ENCODE measurements at regions not wholly inside any gene's neighbourhood (a gene's known extent, or its start where the extent isn't known, plus 50 kb on each side); places are given as distances from the start of the nearest gene placed in this dataset.
"Not testable (repeated sequence)": the region's sequence is repeated elsewhere in the genome, so short reads cannot be mapped to it uniquely, and the experiment has no call there.

DNA sequence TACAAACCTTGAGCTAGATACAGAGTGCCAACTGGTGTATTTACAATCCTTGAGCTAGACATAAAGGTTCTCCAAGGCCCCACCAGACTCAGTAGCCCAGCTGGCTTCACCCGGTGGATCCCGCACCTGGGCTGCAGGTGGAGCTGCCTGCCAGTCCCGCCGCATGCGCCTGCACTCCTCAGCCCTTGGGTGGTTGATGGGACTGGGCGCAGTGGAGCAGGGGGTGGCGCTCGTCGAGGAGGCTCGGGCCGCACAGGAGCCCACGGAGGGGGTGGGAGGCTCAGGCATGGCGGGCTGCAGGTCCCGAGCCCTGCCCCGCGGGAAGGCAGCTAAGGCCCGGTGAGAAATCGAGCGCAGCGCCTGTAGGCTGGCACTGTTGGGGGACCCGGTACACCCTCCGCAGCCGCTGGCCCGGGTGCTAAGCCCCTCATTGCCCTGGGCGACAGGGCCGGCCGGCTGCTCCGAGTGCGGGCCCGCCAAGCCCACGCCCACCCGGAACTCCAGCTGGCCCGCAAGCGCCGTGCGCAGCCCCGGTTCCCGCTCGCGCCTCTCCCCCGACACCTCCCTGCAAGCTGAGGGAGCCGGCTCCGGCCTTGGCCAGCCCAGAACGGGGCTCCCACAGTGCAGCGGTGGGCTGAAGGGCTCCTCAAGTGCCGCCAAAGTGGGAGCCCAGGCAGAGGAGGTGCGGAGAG lies 116.5 kb upstream of the NEIL3 start:
- DNase-seq, result not testable (repeated sequence)

DNA sequence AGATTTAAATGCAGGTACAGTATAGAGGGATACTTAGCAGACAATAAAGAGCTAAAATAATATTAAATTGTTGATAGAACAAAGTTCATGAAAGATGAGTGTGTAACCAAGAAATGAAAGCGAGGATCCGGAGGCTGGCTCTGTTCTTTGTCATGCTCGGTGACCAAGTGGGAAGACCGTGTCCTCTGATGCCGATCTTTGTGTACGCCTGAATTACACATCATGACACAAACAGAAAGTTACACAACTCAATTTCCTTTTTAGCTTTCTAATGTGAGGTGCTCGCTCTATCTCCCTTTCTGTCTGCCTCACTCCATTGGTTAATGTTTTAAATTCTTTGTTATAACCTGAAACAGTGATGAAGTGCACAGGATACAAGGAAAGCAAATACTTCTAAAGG lies 114.8 kb upstream of the NEIL3 start:
- DNase-seq, result no peak

DNA sequence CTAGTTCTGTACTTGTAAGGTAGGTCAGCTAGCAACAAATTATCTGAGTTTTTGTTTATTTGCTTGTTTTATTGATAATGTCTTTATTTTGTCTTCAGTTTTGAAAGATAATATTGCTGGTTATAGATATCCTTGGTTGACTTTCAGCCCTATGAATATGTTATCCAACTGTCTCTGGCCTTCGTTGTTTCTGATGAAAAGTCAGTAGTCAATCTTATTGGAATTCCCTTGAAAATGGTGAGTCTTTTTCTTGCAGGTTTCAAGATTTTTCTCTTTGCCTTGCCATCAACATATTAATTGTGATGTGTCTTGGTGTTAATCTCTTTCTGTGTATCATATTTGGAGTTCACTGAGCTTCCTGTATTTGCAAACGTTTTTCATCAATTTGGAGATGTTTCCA lies 113.1 kb upstream of the NEIL3 start:
- no peak for DNase-seq

DNA sequence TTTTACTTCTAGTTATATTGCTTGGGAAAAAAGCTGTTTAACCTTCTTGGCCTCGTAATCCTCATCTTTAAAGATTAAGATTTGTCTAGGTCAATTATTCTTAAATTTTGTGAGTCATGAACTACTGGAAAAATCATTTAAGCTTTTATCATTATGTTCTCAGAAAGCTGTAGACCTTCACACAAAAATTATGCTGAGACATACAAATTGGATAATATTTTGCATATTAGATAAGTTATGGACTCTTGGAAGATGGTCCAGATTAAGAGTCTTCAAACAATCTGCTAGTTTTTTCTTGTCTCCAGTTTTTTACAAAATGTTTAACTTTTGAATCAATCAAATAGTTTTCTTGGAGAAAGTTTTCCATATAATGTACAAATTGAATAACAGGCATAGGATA lies 108.1 kb upstream of the NEIL3 start:
- DNase-seq, result no peak

DNA sequence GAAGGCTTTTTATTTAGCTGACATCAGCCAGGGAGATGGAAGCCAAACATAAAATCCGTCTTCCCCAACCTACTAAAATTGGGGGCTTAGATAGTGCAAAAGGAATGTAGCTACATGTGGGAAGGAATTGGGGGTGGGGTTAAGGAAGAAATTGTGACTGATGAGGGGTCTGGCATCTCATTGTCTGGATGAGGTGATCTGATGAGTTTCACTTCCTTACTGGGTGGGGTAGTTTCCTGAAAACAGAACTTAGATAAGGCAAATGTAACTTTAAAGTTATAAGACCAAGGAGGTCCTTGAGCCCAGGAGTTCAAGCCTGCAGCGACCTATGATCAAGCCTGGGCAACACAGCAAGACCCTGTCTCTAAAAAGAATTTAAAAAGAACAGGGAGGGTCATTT lies 105.5 kb upstream of the NEIL3 start:
- DNase-seq, result no peak

DNA sequence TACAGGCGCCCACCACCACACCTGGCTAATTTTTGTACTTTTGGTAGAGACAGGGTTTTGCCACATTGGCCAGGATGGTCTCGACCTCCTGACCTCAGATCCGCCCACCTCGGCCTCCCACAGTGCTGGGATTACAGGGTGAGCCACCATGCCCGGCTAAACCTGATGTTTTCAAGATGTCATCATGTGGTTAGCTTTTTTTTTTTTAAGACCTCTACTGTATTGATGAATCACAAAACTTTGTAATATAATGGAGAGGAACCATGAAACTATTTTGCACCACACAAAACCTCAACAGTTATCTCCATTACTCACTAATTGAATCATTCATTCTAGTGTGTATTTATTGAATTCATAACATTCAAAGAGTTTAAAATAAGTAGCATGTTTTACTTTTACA lies 94.7 kb upstream of the NEIL3 start:
- DNase-seq, result no peak

DNA sequence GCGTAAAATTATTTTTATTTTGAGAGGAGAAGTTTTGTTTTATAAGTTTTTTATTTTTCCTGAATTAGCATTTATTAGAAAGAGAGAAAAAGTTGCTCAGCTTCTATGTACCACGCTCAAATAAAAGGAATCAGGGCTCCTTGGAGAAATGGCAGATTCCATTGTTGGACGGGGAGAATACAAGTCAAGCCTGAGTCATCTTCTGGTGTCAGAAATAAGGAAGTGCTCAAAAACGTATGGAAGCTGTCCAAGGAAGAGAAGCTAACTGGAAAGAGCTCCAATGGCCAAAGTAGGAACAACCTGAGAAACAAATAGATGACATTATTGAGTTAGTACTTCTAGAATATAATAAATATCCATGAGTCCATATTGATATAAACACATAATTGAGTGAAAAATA lies 89.3 kb upstream of the NEIL3 start:
- no peak for DNase-seq

DNA sequence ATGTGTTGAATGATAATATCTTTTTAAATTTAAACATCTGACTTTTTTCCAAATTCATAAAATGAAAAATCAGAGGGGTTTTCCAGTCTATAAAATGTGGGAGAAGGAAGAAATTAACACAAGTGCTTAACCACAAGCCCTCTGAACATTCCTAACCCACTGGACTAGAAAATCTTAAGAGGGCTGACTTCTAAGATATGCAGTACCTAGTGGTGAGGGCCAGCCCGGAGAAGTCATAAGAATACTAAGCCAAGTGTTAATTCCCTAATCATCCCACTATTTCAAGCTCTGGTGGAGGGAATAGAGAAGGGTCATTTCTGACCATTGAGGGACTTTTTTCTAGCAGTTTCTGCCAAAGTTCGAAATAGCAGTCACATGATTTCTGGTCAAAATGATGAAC lies 86.9 kb upstream of the NEIL3 start:
- DNase-seq, result no peak

DNA sequence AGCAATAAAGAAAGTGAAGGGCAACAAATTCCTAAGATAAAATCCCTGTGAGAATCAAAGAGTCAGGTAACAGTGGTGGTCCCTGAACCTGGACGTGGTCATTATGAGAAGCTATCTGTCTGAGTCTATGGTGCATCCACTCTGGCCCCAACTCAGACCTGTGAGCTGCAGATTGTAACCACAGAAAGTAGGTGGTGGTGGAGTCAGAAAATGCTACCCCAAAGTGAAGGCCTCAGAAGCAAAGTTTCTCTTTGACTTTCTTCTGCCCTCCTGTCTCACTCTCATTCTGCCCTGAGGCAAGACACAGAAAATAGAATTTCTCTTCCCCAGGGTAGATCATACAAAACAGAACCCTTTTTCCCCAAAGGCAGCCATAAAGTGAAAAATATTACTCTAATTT lies 84.1 kb upstream of the NEIL3 start:
- no peak for DNase-seq

DNA sequence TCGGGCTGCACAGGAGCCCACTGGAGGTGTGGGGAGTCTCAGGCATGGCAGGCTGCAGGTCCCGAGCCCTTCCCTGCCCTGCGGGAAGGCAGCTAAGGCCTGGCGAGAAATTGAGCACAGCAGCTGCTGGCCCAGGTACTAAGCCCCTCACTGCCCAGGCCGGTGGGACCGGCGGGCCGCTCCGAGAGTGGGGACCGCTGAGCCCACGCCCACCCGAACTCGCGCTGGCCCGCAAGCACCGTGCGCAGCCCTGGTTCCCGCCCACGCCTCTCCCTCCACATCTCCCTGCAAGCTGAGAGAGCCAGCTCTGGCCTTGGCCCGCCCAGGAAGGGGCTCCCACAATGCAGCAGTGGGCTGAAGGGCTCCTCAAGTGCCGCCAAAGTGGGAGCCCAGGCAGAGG lies 82.0 kb upstream of the NEIL3 start:
- DNase-seq, result no peak

DNA sequence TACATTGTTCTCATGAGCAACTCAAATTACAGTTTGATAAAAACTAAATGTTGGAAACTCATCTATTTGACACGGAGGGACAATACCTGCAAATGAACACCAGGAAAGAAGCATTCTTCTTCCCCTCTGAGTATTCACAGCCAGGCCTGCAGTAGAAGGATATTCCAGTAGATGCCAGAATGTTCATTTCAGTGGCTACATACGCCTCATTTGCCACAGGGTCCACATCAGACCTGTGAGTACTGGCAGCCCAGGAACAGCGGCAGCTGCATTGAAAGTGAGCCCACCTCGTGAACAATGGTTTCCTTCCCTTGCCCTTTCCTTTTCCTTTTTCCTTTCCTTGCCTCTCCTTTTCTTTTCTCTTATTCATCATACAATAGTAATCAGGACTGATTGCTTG lies 81.1 kb upstream of the NEIL3 start:
- peak; percentile 17 for DNase-seq

DNA sequence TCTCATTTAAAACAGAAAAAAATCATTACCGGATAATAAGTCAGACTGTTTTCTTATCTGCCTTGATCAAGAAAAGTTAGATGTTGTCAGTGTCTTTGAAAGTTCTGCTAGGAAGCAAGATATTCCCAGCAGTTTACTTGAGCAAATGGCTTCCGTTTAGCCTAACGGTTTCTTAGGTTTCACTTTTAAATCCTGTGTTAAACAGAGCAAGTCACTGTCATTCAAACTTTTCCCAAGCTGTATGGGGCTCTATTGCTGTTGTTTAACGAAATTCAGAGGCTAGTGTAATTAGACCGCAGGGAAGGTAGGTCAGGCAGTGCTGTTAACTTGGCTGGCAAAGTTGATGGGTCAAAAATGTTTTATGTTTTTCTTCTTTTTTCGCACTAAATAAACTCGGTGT lies 80.3 kb upstream of the NEIL3 start:
- DNase-seq, result no peak

DNA sequence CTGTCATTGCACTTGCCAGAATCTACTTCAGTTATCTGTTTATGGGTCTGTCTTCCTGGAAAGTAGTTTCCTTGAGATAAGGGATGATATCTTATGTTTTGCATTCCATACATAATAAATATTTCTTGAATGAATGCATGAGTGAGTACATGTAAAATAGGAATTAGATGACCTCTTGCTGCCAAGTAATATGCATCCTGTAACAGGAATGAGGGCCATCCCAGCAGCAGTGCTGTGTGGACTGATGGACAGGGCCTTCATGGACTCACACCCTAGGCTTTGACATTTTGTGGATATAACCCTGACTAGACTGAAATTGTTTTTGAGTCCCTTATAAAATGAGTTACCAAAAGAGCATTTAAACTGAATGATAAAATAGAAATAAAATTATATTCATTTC lies 77.2 kb upstream of the NEIL3 start:
- DNase-seq, result no peak

DNA sequence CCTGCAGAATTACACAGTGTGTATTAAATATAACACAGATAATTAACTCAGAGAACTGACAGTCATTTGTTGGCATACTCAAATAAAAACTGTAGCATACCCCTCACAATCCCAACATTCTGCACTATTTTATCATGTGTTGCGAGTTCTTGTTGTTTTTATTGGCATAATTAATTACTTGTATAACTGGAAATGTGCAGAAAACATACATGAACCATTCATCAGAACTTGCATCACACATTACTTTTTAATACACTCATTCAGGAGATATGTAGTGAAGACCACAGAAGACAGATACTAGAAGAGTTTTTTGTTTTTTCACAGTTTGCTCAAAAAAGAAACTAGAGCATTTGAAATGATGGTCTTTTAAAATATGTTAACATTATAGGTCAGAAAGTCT lies 74.6 kb upstream of the NEIL3 start:
- DNase-seq, result no peak

DNA sequence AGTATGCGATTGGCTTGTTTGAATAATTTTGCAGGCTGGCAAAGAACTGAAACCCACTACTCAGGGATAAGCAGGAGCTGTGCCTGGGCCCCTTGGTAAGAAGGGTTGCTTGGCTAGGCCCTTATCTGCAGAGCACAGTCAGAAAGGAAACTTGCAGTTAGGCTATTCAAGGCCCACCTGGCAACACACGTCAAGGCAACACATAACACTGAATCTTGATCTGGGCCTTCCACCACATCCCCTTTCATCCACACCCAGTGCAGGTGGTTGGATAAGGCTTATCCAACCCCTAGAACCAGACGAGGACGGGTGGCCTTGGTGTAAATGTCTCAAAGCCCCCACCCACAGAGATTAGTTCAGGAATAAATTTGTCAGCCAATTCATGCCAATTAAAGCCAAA lies 72.8 kb upstream of the NEIL3 start:
- DNase-seq, result no peak

DNA sequence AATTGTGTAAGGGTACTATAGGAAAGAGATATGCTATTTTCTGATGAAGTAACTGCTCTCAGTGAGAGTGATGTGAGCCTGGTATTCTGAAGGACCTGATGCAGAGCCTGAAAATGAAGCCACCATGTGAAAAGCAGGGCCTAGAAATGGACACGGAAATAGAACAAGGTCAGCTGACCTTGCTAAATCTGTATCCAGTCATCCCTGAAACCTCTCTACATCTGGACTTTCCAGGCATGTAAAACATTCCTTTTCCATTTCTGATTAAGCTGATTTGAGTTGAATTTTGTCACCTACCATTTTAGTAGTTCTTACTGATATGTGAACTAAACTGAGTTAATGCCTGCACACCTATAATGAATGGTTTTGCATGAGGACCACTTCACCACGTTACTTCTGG lies 72.4 kb upstream of the NEIL3 start:
- no peak for DNase-seq

DNA sequence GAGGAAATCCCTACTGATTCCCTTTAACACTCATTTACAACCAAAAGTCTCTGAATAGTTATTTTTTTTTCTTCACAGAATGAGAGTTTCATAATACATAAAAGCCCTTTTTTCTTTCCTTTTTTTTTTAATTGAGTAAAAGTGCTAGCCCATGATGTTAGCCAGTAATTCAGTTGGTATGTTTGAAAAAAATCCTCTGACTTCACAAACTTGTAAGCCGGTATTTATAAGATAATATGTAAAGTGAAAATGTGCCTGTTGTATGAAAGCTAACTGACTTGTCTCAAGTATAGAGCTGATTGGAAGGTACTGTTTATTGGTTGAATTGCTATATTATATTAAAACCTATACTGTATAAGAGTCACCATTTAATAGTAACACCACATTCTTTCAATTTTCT lies 70.2 kb upstream of the NEIL3 start:
- DNase-seq, result no peak

DNA sequence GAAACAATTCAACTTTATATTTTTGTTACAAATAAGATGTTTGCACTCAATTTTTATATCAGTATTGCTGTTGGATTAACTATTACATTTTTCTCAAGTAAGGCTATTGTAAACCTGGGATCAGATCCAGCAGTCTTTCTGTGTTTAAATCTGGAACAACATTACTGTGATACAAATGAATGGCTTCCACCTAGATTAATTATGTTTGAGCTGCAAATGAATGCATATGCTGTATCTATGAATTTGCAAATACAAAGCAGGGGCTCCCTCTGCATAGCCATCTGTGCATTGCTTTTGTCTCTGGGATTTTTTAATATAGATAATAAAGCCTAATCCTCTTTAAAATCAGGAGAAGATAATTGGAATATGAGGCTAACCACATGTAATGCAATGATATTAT lies 69.8 kb upstream of the NEIL3 start:
- DNase-seq, result no peak

DNA sequence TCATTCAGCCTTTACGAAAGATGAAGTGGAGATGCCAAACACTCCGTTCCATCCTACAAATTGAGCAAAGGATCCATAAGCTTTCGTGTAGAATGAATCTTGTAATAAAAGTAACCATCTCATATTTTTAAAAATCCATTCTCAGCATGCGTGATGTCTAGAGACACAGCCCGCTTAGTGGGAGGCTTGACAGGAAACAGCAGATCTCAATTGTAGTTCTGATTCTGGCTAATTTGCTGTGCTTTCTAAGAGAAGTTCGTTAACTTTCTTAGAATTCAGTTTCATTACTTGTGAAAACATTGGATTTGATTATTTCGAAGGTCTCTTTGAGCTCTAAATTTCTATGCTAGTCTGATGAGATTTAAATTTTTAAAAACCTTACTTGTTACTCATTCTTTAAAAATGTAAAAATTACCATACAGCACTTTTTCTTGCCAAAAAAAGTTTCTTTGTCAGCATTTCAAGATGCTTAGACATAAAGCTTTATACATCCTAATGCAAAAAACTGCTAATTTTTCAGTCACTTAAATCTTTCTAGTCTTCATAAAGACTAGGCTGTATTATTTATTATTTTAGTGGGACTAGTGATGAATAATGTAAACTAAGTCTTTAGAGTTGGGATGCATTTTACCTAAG lies 66.9 kb upstream of the NEIL3 start:
- DNase-seq, result no peak

DNA sequence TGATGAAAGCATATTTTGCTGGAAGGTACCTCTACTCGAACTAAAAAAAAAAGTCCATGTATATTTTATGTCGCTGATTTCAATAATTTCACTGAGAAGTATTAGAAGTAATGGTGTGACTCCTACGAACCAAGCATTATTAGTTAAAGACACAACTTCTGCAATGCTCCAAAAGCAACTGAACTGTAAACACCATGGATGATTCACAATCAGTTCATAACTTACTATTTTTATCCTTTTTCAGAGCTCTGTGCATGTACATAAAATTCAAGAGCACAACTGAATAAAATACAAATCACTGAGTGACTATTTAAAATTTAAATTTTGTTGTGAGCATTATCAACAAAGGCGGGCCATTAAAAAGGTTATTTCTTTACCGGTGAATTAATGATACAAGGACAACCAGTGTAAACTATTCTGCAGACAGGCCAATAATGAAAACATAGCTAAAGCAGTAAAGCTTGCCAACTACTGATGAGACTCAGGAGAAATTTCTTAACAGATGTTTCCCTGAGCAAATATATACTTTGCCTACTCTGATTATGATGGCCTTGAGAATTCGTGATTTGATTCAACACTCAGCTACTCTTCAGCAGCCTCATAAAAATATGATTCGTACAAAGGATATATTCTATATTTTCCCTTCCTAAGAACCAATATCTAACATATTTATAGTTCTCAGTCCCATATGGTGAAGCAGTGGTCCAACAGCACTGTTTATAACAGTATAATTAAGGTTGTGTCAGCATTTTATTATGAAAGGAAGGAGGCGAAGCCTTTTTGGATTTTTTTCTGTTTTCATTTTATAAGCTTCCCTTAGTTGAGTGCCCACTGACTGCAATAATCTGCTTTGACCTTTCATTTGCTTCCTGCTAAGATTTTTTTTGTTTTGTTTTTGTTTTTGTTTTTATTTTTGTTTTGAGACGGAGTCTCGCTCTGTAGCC lies 62.8 kb upstream of the NEIL3 start:
- DNase-seq, result no peak

DNA sequence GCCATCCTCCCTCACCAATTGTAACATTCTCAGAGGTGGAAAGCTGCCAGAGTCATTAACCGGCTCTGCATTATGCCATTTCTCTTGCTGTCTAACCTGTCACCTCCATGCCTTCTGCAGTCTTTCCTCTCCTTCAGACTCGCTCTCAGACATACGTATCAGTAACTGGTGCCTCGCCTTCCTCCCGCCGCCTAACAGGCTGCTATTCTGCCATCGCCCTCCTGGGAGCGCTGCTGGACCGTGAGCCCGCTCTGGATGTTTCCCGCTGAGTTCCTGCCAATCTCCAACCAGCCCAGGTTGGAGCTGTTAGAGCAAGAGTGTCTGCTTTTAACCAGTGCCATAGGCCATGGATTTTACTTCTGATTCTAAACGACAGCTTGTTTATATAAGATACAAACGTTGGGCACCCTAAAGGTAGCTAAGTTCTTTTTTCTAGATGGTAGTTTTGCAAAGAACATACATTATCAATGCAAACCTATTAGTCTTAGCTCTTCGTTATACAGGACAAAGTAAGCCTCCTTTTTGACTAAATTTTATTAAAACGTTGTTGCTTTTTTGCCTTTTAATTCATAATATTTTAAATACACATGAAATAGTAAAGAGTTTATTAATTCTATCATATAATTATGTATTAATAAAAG lies 59.5 kb upstream of the NEIL3 start:
- DNase-seq, result peak; percentile 92

DNA sequence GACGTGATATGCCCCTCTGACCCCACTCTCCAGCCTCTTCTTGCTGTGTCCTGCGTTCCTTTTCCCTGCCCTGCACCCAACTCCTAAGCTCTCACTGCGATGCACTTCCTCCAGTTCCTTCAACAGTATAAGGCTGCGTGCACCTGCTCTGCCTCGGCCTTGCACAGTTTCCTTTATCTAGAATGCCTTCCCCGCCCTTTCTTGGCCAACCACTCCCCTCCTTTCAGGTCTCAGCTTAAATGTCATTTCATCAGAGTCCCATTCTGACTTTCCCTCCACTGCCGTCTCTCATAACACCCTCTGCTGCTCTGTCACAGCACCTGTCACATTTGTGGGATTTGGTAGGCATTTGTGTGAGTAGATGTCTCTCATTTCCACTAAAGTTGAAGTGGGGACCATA lies 58.4 kb upstream of the NEIL3 start:
- DNase-seq, result no peak

DNA sequence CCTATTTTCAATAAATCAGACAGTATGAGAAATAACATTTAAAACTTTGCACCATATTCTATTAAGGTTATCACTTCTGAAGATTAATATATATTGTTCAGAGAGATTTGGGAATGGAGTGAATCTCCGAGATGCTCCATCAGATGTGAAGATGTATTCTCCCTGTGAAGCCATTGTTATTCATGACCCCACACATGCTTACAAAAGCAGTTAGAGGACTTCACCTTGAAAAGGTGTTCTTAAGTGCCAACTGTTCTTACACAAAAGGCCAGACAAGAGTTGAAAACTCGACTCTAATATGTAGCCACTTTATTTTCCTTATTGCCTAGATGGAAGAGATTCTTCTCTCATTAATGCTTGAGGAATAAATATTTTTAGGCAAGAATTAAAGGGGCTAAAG lies 54.3 kb upstream of the NEIL3 start:
- DNase-seq, result no peak

DNA sequence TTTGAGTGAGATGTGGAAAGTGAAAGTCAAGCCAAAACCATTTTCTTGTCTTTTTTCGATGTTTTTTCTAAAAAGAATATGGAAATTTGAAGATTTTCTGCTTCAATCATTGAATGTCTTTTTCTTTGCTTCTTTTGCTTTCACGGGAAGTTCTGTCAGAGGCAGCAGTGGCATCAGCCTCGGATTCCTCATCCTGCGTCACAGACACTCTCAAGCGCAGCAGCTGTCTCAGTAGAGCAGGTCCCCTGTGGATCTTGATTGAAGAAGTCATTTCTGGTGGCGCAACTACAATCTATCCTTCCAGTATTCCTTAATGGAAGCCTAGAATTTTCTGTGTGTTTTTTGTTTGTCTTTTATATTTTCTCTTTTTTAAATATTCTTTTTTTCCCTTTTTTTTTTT lies 52.7 kb upstream of the NEIL3 start:
- peak; percentile 26 for DNase-seq
